ENCODE measurements at regions not wholly inside any gene's neighbourhood (a gene's known extent, or its start where the extent isn't known, plus 50 kb on each side); places are given as distances from the start of the nearest gene placed in this dataset.

- no peak for DNase-seq
These were observed 1063.3 kb upstream of the EEF2KMT start for GRCh38 chr16:6160871-6161270.

DNA sequence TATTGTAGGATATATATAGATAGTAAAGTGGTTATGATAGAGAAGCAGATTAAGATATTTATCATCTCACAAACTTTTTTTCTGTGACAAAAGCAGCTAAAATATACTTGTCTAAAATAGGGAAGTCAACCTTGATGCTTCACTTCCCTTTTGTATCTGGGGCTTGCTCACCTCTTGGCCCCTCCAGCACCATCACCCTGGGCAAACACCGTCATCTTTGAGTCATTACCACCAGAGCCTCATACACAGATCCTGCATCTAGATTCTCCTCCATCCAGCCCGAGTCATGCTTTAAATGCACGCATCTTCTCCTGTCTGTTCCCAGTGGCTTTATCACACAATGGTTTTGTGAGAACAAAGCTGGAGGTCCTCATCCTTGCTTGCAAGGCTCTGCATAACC lies 1062.7 kb upstream of the EEF2KMT start:
- DNase-seq, result no peak

DNA sequence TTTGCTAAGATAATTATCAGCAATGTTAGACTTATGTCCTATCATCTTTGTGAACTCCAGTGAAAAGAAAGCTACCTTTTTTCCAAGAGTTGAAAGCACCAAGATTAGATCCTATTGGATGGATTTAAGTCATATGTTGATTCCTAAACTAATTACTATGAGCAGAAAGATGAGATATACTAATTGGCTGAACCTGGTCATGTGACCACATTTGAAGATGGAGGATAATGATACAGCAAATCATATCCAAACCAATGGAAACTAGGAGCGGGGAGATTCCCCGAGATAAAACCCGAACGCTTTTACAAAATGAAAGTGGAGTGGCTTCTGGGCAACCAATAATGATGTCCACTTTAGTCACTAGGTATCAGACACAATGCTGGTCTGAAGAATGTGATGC lies 1060.2 kb upstream of the EEF2KMT start:
- no peak for DNase-seq

DNA sequence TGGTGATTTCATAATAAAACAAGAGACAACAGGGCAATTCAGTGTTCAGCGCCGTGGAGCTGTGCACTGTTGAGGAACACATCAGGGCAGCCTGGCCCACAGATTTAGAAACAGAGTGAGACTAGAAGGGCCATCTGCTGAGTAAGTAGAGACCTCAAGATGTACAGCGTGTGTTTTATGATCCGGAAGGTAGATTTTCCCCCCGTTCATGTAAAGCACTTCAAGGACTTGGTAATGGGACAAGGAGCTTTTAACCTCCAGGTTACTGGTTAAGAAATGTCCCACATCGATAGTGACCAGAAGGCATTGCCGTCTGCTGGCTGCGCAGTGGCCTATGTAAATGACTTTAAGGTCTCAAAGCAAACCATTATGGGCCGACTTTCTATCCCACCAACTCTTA lies 1057.7 kb upstream of the EEF2KMT start:
- no peak for DNase-seq

- DNase-seq, result no peak
These were observed 1056.3 kb upstream of the EEF2KMT start for GRCh38 chr16:6153901-6154300.

GRCh38 chr16:6149031-6149430 lies 1051.4 kb upstream of the EEF2KMT start:
- no peak for DNase-seq

- DNase-seq, result no peak
These were observed 1050.8 kb upstream of the EEF2KMT start for GRCh38 chr16:6148361-6148760.

- no peak for DNase-seq
These were observed 1049.4 kb upstream of the EEF2KMT start for GRCh38 chr16:6146874-6147425.

DNA sequence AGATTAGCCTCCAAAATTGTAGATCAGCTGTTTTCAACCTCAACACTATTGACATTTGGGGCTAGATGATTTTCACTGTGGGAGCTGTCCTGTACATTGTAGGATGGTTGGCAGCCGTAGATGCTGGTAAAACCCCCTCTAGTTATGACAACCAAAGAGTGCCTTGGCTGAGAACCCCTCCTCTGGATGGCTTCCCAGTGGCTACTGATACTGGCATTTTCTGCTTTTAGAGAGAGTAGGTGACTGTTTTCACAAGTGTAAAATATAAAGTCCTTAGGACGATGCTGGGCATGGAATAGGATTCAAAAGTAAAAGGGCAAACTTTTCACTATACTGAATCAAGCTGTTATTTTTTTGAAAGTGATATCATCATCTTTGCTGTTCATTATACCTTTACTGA lies 1048.8 kb upstream of the EEF2KMT start:
- no peak for DNase-seq

- no peak for DNase-seq
These were observed 1046.9 kb upstream of the EEF2KMT start for GRCh38 chr16:6144463-6144862.

- no peak for DNase-seq
These were observed 1045.4 kb upstream of the EEF2KMT start for GRCh38 chr16:6143020-6143419.

GRCh38 chr16:6133009-6133557 lies 1035.5 kb upstream of the EEF2KMT start:
- DNase-seq, result no peak

DNA sequence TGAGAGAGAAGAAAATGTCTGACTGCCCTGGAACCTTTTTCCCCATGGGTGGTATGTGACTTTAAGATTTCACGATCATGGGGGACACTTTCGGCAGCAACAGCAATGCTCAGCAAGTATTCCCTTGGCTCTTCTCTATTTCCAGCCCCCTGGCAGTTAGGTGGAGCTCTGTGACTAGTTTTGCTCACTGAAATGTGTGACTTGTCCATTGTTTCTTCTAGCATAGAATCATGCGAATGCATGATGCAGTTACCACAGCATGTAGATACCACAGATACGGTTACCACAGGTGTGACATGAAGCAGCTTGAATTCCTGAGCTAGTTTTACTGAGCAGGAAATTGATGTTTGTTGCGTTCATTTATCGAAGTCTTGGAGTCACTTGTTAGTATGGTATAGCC lies 1034.5 kb upstream of the EEF2KMT start:
- no peak for DNase-seq

DNA sequence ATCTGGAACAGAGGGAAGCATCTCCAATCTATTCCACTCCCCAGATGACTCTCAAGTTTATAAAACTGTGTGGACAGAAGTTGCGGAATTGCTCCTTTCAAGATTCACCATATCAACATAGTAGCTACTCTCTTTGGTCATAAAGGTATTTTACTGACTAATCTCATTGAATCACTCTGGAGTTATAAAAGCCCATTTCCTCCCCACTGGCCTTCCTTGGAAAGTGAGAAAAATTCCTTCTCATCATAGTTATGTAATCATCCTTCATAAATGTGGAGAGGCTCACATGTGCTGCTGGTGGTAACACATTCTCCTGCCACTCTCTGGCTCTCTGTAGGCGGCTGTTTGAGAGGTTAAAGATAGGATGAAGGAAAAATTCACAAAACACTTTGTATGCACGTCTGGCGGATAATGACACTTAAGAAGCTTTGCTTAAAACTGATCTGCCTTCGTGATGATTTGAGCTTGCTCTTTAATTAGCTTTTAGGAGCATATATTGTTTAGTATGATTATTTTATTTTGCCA lies 1034.0 kb upstream of the EEF2KMT start:
- DNase-seq, result no peak

- no peak for DNase-seq
These were observed 1028.1 kb upstream of the EEF2KMT start for GRCh38 chr16:6125483-6126259.

DNA sequence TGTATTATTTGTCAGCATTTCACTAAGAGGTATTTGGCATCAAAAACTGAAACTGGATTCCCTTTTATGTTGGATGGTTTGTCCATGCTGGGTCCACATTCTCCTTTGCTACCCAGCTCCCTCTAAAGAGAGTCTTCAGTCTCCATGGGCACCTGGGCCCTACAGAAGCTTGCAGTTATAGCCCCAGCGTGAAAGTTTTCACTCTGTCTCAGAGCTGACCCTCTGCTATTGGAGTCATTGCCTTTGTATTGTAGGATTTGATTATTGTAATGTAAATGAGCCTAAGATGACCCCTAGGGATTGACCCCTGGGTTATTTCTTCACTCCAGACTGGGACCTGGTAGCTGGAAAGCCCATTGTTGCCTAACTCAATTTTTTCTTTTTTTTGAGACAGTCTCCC lies 1026.5 kb upstream of the EEF2KMT start:
- DNase-seq, result no peak

- no peak for DNase-seq
These were observed 1024.8 kb upstream of the EEF2KMT start for GRCh38 chr16:6122401-6122800.

DNA sequence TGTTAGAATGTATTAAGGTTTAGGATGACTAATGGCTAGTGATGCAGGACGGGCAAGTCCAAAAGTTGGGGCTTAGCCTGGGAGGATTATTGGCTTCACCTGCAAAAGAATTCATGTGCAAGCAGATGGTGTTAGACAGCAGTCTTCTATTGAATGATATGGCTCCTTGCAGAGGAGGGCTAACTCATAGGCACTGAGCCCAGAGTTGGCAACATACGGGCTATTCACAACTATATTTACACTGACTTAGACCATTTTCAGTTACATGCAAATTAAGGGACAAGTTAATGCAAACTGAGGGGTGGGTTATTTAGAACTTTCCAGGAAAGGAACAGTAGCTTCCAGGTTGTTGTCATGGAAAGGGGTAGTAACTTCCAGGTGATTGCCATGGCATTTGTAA lies 1017.1 kb upstream of the EEF2KMT start:
- no peak for DNase-seq

DNA sequence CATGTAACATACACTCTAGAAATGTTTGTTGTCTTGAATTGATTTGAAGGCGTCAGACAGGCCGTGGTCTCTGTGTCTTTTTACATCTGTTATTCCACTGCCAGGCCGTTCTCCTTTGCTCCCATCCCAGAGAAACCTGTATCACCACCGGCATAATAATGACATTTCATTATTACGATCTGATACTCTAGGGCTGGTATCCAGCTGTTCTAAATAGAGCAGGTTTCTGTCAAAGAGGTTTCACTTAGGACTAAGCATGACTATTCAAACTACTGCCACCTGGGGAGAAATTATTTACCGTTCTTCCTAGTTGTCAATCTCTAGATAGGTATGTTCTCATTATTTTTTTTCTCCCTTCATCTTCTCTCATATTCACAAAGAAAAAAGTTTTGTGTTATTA lies 1016.2 kb upstream of the EEF2KMT start:
- no peak for DNase-seq

DNA sequence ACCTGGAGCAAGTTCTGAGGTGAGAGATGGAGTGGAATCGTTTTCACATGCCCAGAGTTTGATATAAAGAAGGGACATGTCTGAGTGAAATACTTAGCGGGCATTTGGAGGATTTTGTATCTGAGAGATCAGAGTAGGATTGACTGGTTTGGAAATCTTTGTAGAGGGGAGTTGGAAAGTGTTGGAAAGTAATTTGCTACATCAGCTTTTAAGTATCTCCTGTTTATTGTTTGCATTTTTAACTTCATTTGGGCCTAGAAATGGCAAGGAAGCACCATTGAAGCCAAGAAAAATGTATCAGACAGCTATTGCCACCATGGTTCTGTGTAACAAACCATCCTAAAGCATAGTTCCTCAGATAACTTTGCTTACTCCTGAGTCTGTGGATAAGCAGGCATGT lies 1015.1 kb upstream of the EEF2KMT start:
- DNase-seq, result no peak

- no peak for DNase-seq
These were observed 1013.8 kb upstream of the EEF2KMT start for GRCh38 chr16:6111390-6111789.

DNA sequence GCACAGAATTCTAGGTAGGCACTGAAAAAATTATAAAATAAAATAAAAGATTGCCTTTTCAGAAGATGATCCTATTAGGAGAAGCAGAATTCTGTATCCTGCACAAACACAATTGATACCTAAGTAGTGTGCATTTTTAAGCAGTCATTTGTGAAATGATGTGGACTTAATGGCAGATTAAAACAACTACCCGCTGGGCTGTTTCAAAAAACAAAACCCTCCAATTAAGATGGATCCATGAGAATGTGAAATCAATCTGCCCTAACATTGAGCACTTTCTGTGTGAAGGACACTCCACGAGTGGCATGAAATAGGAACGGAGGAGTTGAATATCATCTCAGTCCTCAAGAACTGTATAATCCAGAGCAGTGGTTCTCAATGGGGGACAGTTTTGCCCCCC lies 1012.8 kb upstream of the EEF2KMT start:
- no peak for DNase-seq

DNA sequence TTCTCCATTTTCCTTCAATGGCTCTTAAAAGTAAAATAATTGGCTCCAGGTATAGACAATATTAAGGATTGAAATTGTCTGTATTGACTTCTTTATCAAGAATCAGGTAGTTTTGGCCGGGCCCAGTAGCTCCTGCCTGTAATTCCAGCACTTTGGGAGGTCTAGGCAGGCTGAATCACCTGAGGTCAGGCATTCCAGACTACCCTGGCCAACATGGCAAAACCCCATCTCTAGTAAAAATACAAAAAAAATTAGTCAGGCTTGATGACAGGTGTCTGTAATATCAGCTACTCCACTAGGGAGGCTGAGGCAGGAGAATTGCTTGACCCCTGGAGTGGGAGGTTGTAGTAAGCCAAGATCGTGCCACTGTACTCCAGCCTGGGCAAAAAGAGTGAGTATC lies 1008.5 kb upstream of the EEF2KMT start:
- no peak for DNase-seq

DNA sequence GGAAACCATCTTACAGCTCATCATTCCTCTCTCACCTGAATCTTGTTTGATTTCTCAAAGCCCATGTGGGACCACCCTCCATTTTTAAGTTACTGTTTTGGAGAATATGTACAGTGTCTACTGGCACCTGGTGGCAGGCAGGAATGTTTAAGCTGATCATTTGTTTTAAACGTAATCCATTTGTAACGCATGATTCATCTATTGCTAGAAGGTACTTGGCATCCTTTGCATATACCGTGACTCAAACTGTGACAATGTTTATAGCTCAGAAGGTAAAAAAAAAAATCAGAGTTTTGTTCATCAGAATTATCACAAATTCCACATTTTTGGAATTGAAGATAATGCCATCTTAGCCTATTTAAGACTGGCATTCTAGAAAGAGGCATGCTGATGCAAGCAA lies 1007.5 kb upstream of the EEF2KMT start:
- DNase-seq, result no peak

DNA sequence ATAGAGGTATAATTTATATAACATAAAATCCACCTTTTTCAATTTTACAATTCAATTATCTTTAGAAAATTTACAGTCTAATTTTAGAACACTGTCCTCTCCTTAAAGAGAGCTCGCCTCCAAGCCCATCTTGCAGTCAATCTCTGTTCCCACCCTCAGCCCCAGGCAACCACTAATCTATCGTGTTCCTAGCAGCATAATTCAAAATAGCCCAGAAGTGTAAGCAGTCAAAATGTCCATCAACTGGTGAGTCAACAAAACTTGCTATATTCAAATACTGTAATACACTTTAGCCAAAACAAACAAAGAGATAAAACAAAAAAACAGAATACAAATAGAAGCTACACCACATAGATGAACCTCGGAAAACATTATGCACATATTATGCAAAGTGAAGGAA lies 1006.8 kb upstream of the EEF2KMT start:
- DNase-seq, result no peak

Data from CD4-positive, alpha-beta T cell treated with Interleukin-10 for 1 hour (primary cell).